Adrenal gland (tissue), 5 donors: ENCODE measurements at regions not wholly inside any gene's neighbourhood (a gene's known extent, or its start where the extent isn't known, plus 50 kb on each side); places are given as distances from the start of the nearest gene placed in this dataset.

Source experiments
- CTCF ChIP-seq, 6 experiments: fragments of 450-650 bp in 4 of 6; fragments of 200-600 bp in 2 of 6; sonication (generic) in 1 of 6; IDR thresholded peaks; 1 replicate in 5 of 6; 2 replicates in 1 of 6; pipeline versions ENCODE4 v1.5.1 to v1.8.0; 2016 to 2021; ENCODE audit warnings: antibody characterized with exemption in 6 of 6, mild to moderate bottlenecking in 2 of 6, moderate library complexity in 1 of 6
- POLR2A ChIP-seq, 2 donors: fragments of 450-650 bp; IDR thresholded peaks; one replicate each; pipeline ENCODE4 v1.6.1; 2017; ENCODE audit warnings: antibody characterized with exemption in 2 of 2, mild to moderate bottlenecking in 2 of 2, moderate library complexity in 1 of 2
- donor health status: DM: no; HTN: no; CAD: no.

DNA sequence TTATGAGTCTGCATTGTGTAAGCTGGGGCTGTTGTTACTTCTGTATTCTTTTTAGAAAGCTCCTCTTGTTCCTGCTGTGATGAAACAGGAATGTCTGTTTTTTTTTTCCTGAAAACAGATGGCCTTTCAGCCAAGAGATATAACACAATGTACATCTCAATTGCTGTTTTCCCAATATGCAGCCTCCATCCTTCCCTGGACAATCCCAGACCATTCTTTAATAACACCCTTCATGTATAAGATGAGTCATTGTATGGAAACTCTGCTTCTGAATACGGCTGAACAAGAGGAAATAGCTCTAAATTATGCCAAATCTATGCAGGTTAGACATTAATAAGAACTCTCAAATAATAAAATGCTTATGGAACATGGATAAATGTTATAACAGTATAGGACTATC, 60.2 kb upstream of the LRRC4C start:
- TF ChIP-seq CTCF (IDR thresholded peaks at IDR 0.05) (no peak), POLR2A (IDR thresholded peaks at IDR 0.05) (no peak)
